ENCODE measurements at regions not wholly inside any gene's neighbourhood (a gene's known extent, or its start where the extent isn't known, plus 50 kb on each side); places are given as distances from the start of the nearest gene placed in this dataset.
"Not testable (repeated sequence)": the region's sequence is repeated elsewhere in the genome, so short reads cannot be mapped to it uniquely, and the experiment has no call there.

DNA sequence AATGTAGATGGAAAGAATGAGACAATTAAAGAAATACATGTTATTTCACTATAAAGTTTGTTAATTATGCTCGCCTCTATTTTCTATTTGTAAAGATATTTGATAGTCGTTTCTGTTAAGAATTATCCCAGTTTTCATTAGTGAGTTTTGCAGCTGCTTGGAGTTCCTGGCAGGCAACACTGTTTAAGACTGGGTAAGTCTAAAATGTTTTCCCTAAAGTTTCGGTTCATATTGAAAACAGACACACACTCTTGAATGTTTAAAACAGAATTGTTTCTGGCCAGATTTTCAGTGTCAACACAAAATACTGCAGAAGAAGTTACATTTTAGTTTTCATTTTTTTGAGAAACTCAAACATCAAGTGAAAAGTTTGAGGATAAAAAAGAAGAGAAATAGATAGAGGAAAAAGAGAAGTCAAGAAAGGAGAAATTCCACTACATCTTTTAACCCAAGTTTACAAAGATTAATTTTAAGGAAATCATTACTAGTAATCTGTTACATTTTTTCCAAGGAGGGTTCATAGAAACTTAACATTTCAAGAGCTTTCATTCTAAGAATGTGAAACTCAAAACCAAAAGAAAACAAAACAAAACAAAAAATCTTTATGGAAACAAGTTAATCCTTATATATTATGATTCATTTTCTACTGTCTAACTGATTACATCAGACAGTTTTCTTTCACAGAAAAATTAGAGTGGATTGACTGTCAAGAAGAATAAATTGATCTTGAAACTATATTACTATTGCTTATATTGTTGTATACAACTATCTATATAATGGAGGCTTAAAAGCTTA lies 305.5 kb downstream of the FAT4 start:
- no peak for DNase-seq

GRCh38 chr4:125624951-125625350 lies 310.2 kb downstream of the FAT4 start:
- no peak for DNase-seq

GRCh38 chr4:125626946-125627345 lies 312.2 kb downstream of the FAT4 start:
- no peak for DNase-seq

- no peak for DNase-seq
These were observed 324.4 kb downstream of the FAT4 start for GRCh38 chr4:125639182-125639621.

DNA sequence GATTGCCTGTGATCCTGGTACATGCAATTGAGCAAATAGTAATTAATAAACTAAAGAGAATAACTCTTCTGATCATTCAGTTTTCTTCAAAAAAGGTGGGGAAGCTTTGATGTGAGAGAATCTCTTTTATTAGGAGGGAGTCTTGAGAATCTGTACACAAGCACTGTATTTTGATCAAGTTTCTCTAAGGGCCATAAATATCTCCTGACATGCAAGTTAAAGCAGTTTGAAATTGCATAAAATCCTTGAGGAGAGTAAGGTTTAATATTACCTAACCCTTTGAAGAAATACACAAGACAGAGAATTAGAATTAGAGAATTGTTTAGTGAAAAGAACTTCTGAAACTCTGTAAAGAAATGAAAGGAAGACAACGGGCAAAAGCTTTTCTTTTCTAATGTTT lies 326.9 kb downstream of the FAT4 start:
- DNase-seq, result no peak

DNA sequence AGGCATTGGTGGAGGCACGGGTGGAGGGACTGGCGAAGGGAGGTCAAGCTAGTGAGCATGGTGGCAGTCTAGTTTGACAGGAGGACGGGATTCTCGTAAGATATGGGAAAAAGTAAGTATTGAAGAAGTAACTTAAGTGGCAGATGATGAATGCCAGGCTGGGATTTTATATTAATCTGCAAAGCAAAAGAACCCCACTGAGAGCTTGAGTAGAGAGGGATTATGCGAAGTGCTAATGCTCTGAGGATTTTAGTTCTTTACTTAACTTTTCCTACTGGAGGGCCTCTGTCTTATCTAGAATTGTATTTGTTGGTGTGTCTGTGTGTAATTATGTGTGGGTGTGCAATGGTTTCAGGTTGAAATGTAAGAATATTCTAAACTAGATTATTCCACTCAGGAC lies 327.9 kb downstream of the FAT4 start:
- no peak for DNase-seq

- DNase-seq, result no peak
These were observed 334.7 kb downstream of the FAT4 start for GRCh38 chr4:125649452-125649851.

DNA sequence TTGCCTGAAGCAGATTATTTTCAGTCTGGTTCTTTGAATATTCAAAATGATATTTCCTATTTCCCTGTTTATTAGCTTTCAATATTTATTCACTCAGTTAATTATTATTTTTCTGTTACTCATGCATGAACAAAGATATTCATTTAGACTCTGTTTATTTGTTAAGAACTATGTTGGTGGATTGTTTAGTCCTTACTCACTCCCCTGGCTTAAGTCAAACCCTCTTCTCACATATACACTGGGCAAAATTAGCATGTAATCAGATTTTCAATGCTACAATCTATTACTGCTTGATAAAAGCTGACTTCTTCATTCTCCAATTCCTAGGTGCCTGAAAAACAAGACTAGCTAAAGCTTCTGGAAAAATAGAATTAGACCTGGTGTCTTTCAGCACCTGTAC lies 335.8 kb downstream of the FAT4 start:
- no peak for DNase-seq

- not testable (repeated sequence) for DNase-seq
These were observed 337.1 kb downstream of the FAT4 start for GRCh38 chr4:125651707-125652357.

- DNase-seq, result no peak
These were observed 344.0 kb downstream of the FAT4 start for GRCh38 chr4:125658773-125659172.

DNA sequence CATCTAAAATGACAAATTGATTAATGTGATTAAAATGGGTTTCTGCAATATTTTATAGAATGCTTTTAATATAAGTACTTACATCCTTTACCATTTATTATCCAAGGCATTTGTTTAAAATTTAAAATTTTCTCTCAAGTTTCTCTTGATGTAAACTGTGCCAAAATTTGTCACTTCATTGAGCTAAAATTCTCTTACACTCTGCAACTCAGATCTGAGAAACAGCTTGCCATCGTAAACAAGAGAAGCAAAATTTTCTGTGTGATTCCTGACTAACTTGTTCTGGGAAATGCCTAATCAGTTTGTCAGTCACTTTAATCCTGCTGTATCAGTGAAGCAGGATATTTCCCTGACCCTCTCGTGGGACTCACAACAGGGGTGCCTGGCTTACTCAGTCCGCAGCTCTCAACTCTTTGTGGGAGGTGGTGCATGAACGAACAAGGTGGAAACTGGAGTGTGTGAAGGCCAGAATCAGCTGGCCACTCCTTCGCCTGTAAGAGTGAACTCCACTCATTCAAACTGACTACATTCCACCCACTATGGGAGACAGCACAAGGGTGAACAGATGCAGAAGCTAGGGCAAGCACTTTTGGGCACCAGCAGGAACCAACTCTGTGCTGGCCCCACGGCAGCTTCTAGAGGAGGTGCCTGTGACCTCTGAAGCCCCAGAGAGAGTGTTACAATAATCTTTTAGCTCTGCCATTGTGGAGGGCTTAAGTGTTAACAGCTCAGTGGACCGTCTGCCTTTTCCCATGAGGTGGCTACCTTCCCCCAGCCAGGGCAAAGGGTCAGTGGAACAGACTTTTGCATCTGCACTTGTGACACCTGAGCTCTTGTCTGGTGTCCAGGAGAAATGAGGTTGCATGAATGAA lies 349.4 kb downstream of the FAT4 start:
- no peak for DNase-seq

DNA sequence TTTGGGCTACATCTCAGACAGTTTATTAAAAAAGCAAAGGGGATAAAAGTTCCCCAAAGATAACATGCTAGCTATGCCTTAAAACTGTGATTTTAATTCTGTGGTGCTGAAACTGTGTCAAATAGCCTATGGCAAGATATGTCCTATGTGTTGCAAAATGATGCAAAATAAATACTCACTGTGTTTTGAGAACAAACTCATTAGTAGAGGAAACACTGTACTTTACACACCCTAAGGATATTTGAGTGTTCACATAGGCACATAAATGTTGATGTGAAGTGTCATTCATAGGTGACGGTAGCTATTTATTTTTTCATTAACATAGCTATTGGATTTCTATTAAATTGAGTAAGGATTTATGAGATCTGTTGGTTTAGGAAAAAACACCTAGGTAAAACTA lies 351.9 kb downstream of the FAT4 start:
- DNase-seq, result no peak

DNA sequence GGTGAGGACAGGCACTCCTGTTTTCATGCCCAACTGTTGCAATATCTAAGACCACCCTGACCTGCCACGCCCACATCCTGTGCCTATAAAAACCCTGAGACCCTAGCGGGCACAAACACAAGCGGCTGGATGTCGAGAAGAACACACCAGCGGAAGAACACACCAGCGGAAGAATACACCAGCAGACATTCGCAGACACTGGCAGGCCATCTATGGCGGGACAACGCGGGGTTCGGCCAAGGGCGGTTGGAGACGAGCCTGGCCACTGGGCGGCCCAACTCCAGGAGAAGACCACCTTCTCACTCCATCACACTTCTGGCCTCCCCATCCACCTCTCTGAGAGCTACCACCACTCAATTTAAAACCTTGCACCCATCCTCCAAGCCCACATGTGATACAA lies 361.4 kb downstream of the FAT4 start:
- no peak for DNase-seq

DNA sequence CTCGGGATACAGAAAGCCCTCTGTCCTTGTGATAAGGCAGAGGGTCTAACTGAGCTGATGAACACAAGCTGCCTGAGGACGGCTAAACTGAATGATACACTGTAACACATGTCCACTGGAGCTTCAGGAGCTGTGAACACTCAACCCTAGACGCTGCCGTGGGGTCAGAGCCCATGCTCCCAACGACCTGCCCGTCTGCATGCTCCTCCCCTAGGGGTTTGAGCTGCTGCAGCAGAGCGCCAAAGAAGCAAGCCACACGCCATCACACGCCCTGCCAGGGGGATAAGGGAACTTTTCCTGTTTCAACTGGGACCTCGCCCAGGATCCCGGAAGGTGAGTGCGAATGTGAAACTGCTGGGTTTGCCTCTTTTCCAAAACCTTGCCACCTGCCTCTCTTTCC lies 361.8 kb downstream of the FAT4 start:
- no peak for DNase-seq

- no peak for DNase-seq
These were observed 363.0 kb downstream of the FAT4 start for GRCh38 chr4:125677665-125678307.

DNA sequence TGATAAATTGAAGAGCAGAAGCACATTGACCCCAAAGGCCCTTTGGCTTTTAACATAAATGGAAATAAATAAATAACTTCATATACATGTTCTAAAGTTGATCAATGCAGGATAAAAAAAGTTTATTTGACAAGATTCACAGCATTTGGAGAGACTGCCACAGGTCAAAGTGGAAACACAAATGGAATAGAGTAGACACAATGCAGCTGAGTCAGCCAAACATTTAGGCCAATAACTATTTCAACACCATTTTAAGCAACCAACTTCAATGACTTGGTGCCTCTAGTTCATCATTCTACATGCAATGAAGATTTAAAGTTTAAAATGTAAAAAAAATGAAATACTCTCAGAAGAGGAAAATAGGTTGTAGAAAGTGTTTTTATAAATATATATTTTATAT lies 365.2 kb downstream of the FAT4 start:
- no peak for DNase-seq

DNA sequence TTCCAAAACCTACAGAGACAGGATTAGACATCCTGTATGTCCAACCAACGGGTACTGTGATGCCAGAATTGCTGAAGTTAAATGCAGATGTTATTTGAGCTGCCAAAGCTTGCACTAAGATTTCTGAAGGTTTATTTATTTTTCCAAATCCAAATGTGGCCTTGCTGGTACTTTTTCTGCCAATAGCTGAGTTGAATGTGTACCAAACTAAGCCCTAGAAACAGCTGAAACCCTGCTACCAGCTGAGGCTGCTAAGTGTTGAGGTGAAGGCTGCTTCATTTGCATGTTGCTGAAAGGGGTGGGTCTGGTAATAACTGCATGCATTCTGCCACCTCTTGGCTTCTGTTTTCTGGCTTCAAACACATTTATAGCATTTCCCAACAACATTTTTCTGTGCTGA lies 366.5 kb downstream of the FAT4 start:
- DNase-seq, result no peak

DNA sequence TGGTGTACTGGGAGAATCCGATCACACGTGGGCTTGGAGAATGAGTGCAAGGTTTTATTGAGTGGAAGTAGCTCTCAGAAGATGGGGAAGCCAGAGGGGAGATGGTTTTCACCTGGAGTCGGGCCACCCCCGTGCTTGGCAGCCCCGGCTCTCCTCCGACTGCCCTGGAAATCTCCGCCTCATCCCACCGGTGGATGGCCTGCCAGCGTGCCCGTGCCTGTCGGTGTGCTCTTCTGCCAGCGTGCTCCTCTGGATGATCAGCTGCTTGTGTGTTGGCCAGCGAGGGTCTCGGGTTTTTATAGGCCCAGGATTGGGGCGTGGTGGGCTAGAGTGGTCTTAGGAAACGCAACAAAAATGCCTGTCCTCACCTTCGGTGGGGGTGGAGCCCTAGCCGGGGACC lies 368.0 kb downstream of the FAT4 start:
- DNase-seq, result no peak

GRCh38 chr4:125688841-125689240 lies 374.1 kb downstream of the FAT4 start:
- no peak for DNase-seq

DNA sequence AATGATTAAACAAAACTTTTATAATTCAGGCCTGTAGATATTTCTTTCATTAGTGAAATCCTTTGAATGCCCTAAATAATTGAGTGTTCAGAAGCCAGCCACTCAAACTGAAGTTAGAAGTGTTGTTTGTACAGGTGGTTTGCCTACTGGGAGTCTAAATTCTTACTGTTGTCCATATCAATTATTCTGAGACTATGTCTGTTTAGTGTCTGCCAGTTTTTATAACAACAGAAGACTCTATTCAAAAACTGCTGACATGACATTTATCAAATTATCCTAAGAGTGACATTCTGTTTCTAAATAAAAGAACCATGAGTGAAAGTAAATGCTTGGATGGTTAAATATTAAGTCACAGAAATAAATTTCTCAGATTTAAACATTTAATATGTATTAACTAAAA lies 375.1 kb downstream of the FAT4 start:
- no peak for DNase-seq

DNA sequence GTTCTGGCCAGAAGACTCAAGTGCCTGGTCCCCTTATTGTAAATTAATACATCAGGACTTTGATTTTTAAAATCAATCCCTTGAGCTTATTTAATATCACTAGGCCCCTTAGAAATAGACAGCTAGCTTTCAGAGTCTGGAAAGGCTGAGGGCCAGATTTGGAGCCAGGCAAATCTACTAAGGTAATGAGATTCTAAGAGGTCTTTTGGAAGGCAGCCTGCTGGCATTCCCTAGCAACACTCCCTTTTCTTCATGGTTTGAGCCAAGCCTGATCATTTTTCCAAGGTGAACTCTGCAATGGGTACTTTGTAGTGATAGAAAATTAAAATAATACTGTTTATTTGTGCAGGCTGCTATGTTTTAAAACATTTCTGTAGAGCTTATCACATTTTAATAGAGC lies 378.5 kb downstream of the FAT4 start:
- DNase-seq, result no peak

- DNase-seq, result no peak
These were observed 387.7 kb downstream of the FAT4 start for GRCh38 chr4:125702406-125702805.

GRCh38 chr4:125703443-125703842 lies 388.7 kb downstream of the FAT4 start:
- no peak for DNase-seq

Data from NCI-H1694 treated with DMSO at 0.1 percent for 48 hours (cell line).